HG03378 (cell line): ENCODE measurements at regions not wholly inside any gene's neighbourhood (a gene's known extent, or its start where the extent isn't known, plus 50 kb on each side); places are given as distances from the start of the nearest gene placed in this dataset.
"Not testable (repeated sequence)": the region's sequence is repeated elsewhere in the genome, so short reads cannot be mapped to it uniquely, and the experiment has no call there.

ENCODE experiments used
- ATAC-seq: cut with Tn5 transposase; IDR thresholded peaks from one replicate; pipeline ENCODE4 v1.9.1; 2021; ENCODE audit warnings: mild to moderate bottlenecking, moderate library complexity; ENCODE audit not compliant: unreplicated experiment

- ATAC-seq, result no peak
Observed at GRCh38 chr11:22041039-22041438, 151.8 kb upstream of the ANO5 start.

- no peak for ATAC-seq
Observed at GRCh38 chr11:22042081-22042480, 150.8 kb upstream of the ANO5 start.

GRCh38 chr11:22044126-22044525, 148.8 kb upstream of the ANO5 start:
- ATAC-seq, result no peak

DNA sequence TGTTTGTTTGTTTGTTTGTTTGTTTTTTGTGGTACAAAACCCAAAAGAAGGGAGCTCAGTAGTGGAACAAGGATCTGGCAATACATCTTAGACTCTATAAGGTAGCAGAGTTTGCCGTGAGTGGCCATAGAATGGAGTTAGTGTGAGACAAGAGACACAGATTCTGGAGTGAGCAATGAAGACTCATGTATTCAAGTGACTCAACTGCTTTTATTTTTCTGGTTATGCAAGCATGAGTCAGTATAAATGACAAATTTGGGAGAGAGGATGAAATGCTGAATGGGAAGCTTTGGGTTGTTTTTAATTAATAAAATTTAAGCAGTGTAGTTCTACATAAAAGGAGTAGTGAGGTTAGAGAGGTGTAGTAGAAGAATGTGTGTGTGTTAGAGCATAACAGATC, 143.6 kb upstream of the ANO5 start:
- ATAC-seq, result no peak

DNA sequence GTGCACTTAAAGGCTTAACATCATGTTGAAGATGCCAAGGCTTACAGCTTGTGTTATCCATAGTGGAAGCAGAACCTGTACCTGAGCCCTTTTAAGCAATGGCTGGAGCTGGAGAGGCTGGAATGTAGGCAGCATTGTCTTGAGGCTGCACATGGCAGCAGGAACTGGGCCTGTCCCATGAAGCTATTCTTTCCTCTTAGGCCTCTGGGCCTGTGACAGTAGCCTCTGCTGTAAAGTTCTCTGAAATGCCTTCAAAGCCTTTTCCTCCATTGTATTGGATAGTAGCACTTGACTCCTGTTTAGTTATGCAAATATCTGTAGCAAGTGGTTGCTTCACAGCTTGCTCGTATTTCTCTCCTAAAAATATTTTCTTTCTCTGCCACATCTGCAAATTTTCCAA, 127.4 kb upstream of the ANO5 start:
- ATAC-seq, result no peak

- ATAC-seq, result no peak
Observed at GRCh38 chr11:22069844-22070243, 123.0 kb upstream of the ANO5 start.

DNA sequence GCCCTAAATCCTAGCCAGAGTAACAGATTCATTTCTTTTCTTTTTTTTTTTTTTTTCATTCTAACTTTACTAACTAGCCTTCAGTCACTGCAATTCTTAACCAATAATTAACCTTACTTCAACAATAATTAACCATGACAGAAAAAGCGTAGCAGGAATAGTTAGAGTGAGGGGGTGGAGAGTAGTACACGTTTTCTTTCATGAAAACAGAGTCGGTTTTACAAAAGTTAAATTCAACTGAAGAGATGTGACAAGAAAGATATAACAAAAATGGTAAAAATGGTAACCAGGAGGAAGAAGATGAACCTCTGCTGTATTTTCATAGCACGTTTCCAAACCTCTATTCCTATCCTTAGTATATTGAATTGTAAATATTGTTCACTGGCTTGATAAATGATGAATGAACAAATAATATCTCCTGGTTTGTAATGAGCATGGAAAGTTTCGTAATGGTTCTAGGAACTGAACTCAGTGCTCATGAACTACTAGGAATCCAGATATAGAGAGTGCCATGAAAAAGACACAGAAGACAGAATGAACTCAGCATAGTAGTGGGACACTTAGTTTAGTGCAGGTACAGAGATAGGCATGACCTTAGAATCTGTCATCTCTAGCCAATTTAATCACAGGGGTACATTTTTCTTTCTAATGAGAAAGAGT, 116.5 kb upstream of the ANO5 start:
- no peak for ATAC-seq

DNA sequence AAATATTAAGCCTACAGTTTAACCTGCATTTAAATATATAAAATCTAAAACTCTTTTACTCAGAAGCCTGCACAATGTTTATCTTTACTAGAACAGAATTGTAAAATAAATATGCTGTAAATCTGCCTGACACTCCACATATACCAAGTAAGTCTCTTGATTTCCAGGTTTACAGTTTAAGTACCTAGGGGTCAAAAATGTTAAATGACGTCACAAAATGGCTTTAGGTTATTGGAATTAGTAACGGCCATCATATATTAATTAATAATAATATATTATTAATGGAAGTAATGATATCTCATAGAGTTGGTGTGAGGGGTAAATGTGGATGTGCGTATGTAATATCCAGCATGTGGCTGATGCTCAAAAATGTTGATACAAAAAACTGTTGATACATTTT, 114.8 kb upstream of the ANO5 start:
- ATAC-seq, result no peak

DNA sequence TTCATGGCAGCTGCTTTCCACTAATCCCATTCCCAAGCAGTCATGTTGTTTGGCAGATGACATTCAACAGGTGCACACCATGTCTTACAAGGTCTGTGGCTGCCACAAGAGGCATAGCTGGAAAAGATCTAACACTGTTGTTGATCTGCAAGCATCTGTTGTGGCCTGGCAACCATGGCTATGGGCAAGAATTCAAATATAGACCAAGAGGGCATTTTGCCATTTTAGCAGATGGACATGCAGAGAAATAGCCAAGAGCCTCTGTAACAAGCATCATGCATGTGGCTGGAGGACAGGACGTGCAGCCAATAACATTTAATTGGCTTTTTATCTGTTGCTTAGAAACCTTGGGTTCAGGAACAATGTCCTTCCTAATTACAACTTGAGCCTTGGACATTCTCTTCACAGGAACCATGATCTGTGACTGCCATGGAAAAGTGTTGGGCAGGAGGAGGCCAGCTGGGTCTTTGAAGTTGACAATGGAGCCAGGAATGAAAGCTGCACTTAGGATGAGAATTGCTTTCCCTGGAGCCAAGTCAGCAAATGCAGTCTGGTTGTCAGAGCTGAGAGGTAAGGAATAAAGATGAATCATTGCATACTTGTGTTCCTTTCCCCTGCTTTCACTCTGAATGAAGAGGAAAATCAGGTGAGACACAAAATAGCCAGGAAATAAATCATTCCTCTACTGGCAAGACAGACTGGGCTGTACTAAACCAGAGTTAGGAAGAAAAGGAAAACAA, 113.6 kb upstream of the ANO5 start:
- ATAC-seq, result no peak

GRCh38 chr11:22082178-22082577, 110.7 kb upstream of the ANO5 start:
- no peak for ATAC-seq

GRCh38 chr11:22082788-22083187, 110.1 kb upstream of the ANO5 start:
- no peak for ATAC-seq

GRCh38 chr11:22084056-22084455, 108.8 kb upstream of the ANO5 start:
- no peak for ATAC-seq

GRCh38 chr11:22084564-22084963, 108.3 kb upstream of the ANO5 start:
- ATAC-seq, result no peak

GRCh38 chr11:22089609-22090008, 103.3 kb upstream of the ANO5 start:
- ATAC-seq, result no peak

GRCh38 chr11:22106566-22106965, 86.3 kb upstream of the ANO5 start:
- no peak for ATAC-seq

- ATAC-seq, result no peak
Observed at GRCh38 chr11:22115470-22116029, 77.3 kb upstream of the ANO5 start.

DNA sequence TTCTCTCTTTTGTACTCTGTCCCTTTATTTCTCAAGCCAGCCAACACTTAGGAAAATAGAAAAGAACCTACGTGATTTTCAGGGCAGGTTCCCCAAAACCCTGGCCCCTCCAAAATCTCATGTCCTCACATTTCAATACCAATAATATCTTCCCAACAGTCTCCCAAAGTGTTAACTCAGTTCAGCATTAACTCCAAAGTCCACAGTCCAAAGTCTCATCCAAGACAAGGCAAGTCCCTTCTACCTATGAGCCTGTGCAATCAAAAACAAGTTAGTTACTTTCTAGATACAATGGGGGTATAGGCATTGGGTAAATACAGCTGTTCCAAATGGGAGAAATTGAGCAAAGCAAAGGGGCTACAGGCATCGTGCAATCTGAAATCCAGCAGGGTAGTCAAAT, 64.9 kb upstream of the ANO5 start:
- not testable (repeated sequence) for ATAC-seq

GRCh38 chr11:22130462-22131053, 62.3 kb upstream of the ANO5 start:
- ATAC-seq, result no peak

DNA sequence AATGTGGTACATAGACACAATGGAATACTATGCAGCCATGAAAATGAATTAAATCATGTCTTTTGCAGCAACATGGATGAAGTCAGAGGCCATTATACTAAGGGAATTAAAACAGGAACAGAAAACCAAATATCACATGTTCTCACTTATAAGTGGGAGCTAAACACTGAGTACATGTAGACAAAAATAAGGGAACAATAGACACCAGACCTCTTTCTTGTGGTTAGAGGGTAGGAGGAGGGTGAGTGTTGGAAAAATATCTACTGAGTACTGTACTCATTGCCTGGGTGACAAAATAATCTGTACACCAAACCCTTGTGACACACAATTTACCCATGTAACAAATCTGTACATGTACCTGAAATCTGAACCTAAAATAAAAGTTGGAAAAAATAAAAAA, 59.1 kb upstream of the ANO5 start:
- no peak for ATAC-seq

GRCh38 chr11:22138264-22138663, 54.6 kb upstream of the ANO5 start:
- no peak for ATAC-seq
